NCI-H1436 (cell line): ENCODE measurements at regions not wholly inside any gene's neighbourhood (a gene's known extent, or its start where the extent isn't known, plus 50 kb on each side); places are given as distances from the start of the nearest gene placed in this dataset.

Source experiments
- DNase-seq: peaks from one replicate; lab custom pipeline; 2025; lab: John Stamatoyannopoulos, UW

DNA sequence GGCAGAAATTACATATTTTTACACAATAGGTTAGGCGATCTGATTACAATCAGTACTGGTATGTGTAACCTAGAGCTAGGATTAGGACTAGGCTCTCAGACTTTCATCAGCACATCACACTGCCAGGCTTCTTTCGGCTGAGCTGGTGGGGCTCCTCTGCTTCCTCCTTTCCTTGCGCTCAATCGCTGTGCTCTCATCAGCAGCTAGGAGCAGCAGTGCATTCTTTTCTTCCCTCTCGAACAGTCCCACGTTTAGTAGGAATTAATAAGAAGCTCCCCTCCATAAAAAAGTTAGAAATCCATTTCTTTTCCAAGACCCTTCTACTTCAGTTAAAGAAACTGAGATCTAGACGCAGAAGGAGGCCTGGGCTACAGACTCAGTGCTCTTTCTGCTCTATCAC, 350.4 kb downstream of the SPRY1 start:
- no peak for DNase-seq

GRCh38 chr4:123748806-123749205, 352.2 kb downstream of the SPRY1 start:
- no peak for DNase-seq

DNA sequence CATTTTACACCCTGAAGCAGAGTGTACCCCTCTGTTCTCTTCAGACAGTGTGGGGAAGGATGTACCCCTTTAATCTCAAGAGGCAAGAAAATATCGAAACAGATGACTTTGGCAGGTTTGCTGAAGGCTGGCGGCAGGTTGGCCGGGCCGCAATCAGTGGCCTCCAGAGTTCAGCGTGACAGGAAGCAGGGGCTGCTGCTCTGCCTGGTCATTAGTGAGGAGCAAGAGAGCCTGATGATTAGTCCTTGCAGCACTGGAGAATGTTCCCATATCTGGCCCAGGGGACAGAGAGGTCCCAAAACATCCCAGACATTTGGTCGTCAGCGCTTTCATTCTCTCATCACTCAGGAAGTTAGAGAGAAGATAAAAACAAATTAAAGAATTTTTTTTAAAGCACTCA, 352.8 kb downstream of the SPRY1 start:
- DNase-seq: no peak

DNA sequence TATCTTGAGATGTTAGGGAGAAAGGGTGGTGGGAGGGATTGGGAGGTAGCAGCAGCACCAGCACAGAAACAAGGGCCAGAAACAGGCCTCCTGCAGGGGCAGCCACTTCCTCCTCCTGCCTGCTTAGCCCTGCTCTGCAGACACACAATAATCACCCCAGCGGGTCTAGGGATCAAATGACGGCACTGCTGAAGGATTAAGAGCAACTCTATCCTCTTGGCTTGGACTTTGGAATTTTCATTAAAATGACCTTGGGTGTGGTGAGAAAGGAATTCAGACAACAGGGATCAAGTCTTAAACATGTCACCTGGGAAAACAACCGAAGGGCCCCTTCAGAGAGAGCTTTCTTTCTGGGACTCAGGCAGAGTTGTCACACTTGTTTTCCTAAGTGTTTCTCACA, 353.4 kb downstream of the SPRY1 start:
- DNase-seq: no peak

DNA sequence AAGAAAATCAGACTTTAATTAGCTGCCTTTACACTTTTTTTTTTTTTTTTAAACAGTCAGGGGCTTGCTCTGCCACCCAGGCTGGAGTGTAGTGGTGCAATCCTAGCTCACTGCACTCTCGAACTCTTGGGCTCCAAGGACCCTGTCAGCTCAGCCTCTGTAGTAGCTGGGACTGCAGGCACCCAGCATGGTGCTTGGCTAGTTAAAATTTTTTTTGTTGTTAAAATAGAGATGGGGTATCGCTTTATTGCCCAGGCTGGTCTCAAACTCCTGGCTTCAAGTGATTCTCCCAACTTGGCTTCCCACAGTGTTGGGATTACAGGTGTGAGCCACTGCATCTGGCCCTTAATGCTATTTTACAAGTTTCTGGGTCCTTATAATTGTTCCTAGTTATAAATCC, 359.1 kb downstream of the SPRY1 start:
- DNase-seq: no peak

- no peak for DNase-seq
Observed at GRCh38 chr4:123767806-123768205, 371.2 kb downstream of the SPRY1 start.

- no peak for DNase-seq
Observed at GRCh38 chr4:123770884-123771283, 374.3 kb downstream of the SPRY1 start.

DNA sequence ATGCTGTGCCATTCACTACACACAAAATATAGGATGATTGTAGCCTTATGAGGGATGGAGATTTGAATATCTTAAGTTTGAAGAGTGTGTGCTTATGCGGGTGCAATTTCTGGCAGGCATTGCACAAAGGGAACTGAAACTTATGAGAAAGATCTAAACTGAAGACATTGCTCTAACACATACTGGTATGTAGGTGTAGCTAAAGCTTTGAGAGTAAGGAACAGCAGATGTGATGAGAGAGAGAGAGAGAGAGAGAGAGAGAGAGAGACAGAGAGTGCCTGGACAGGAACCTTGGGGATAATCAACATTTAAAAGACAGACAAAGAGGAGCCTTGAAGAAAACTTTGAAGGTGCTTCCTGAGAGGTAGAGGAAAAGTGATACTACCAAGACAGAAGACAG, 379.7 kb downstream of the SPRY1 start:
- no peak for DNase-seq

GRCh38 chr4:123777373-123777772, 380.8 kb downstream of the SPRY1 start:
- no peak for DNase-seq

DNA sequence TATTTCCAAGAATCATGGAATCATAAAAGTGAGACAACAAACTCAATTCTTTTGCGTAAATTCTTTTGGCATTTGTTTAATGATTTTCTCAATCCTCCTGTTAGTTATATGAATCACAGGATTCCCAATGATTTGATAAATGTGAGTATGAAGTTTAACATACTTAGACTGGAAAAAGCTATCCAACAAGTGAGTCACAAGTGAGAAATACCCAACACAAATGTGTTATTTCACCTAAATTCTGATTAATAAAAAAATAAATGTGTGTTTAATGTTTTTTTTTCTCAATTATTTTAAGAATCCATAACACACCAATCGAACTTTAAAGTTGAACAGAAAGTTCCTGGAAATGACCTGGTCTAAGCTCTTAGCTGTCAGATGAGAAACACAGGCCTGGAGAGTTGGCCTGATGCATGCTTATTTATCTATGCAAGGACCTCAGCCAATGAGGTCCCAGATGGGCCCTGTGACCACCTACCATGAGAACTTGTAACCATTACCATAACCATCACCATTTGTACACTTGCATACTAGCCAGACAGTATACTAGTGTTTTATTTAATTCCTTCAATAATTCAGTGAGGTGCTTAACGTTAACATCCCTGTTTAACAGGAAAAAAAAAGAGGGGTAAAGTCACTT, 386.7 kb downstream of the SPRY1 start:
- no peak for DNase-seq

DNA sequence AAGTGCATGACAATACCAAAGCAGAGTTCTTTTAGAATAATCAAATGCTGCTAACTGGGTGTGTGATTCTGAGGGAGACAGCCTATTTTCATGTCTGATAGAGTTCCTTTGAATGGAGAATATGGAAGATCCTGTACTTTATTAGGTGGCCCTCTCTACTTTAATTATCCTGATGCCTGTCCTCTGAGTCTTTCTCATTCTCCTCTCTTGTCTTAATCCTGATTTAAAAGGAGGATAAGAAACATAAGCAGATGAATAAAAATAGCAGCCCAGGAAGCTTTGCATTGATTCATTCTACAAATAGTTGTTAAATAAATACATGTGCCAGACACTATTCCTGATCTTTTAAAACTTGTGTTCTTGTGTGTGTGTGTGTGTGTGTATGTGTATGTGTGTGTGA, 387.3 kb downstream of the SPRY1 start:
- DNase-seq: no peak

- DNase-seq: no peak
Observed at GRCh38 chr4:123784626-123785025, 388.0 kb downstream of the SPRY1 start.

DNA sequence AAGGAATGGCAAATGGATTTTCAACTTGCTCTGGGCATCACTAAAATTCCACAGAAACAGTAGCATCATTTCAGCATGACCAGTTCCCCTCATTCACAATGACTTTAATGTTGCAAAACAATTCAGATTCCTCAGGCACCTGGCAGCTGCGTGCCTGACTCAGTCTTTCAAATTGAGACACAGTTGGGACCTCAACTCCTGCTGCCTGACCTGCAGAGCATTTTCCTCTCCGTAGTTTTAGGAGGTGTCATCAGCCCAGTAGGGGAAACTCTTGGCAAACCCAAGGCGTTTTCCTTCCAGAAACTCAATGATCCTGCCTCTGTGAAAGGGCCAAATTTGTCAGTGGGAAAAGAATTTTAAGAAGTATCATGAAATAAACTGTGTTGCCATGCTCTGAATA, 388.9 kb downstream of the SPRY1 start:
- no peak for DNase-seq

DNA sequence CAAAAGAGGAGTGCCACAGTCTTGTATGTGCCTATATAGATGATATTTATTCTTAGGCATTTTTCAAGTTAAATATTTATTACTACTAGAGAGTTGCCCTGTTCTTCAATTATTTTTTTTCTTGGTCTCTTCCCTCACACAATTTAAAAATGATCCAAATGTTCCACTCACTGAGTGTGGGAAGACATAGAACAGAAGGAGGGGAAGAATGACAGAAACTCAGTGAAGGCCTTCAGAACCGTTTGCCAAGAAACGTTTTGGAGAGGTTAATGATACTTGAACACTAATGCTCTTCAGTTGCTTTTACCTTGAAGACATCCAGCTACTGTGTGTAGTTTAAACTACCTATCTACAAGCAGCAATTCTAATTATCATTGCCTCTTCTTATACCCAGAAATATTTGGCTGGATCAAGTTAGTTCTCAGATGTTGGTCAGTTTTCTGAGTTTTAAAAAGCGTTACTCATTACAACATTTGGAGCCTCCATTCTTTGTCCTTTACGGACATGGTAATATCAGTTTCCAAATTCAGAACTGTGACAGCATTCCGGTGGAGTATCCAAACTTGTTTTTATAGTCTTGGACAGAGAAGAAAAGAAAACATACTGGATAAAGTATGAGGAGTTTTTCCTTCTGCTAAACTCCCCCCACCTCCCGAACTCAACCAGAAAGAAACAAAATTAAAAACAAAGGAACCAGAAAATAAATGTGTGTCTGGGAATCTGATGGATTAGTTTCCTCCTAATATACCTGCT, 389.7 kb downstream of the SPRY1 start:
- no peak for DNase-seq

DNA sequence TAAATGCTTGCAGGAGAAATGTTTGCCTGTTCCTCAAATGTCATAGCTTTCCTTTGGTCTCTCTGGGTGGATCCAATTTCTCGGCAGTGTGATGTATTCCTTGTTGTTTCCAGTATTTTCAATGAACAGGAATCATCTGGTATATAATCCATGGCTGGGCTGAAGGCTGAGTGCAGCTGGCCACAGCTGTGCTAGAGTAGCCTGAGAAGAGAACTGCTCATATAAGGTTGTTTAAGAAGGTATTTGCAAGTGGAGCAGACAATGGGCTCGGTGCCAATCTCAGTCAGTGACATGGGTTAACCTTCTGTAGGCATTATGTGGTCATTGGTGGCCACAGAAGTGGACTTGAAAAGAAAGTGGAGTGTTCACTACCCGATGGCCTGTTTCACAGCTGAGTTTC, 390.3 kb downstream of the SPRY1 start:
- DNase-seq: no peak

GRCh38 chr4:123787512-123788080, 391.0 kb downstream of the SPRY1 start:
- no peak for DNase-seq

DNA sequence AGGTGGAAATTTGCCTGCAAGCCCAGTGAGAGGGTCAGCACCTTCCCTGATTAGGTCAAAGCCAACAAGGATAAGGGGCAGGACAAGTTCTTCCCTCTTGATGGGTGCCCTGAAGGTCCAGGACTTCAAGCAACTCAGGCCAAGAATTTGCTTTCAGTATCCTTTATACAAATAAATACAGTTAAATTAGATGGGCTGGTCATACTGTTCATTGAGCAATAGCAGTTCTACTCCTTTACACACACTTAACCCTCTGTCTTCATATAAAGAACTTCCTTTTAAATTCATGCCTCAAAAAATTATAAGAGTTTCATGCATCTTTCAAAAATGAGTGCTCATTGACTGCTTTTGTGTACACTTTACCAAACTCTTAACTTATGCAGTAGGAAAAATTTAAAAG, 392.0 kb downstream of the SPRY1 start:
- no peak for DNase-seq

GRCh38 chr4:123790681-123791080, 394.1 kb downstream of the SPRY1 start:
- no peak for DNase-seq

DNA sequence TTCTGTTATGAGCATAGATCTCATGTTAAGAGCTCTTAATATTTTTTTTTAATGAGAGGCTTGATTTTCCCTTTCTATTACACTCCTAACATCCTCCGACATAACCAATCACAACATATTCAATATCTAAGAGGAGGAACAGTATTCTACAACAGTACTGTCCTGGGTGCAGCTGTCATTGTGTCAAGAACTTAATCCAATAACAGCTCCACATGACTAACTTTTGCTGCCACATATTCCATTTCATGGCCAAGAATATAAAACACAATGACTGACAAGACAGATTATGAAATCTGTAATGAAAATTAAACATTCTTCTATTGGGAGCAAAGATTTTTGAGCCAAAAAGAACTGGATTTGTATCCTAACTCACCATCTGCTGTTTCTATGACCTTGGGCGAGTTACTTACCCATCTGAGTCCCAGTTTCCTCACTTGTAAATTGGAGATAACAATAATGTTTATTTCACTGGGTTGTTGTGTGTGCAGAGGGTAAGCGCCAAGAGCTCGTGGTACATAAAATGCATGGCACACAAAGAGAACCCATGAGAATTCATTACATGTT, 405.6 kb downstream of the SPRY1 start:
- no peak for DNase-seq

DNA sequence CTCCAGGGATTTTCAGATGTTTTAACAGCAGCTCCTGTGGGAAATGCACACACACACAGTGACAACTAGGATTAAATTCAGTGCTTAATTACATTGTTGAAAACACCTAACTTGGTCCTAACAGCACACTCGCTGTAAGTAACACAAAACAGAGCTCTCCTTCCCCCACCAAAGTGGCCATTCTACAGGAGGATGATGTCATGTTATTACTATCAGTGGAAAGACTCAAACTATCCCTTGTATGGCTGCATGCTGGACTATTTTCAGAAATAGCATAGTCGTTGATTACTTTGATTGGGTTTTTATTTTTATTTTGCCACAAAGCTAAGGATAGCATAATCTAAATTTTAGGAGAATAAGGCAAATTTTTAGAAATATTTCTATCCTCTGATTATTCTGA, 406.3 kb downstream of the SPRY1 start:
- DNase-seq: no peak

DNA sequence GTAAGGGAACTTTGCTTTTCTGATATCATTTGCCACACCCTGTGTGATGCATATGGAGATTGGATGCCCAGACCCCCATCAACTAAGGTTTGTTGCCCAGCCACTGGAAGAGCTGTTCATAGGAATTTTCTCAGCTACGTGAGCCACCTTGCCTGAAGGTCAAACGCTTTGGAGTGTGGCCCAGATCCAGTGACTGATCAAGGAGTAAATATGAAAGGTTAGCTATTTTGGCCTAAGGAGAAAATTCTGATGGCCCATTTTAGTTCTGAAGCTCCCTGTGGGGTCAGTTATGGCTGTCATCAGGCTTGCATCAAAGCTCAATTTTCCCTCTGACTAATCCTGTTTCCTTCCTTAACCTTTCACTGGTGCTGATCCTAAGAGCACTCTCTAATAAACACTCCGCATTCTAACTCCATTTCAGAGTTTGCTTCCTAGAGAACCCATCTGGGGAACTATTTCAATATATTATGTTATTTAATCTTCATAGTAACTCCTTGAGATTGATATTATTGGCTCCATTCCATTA, 407.7 kb downstream of the SPRY1 start:
- DNase-seq: no peak

- no peak for DNase-seq
Observed at GRCh38 chr4:123806056-123806455, 409.5 kb downstream of the SPRY1 start.

- DNase-seq: no peak
Observed at GRCh38 chr4:123807187-123807586, 410.6 kb downstream of the SPRY1 start.
